OCI-LY7 (cell line): ENCODE measurements at regions not wholly inside any gene's neighbourhood (a gene's known extent, or its start where the extent isn't known, plus 50 kb on each side); places are given as distances from the start of the nearest gene placed in this dataset.

Experiments
- BruUV-seq: library from RNA; stranded (reverse); fragments of 400-500 nt; replicated peaks from 2 replicates; lab custom pipeline; 2021; lab: Mats Ljungman, UMichigan
- CTCF ChIA-PET: fragments of 300-600 bp; sonication (Branson Sonifier 250); formaldehyde crosslinking; loops from one replicate; lab custom pipeline; 2022; ENCODE audit warnings: antibody characterized with exemption; ENCODE audit not compliant: unreplicated experiment; lab: Charles Lee
- POLR2A ChIA-PET: fragments of 300-600 bp; sonication (Branson Sonifier 250); formaldehyde crosslinking; loops from one replicate; lab custom pipeline; 2022; ENCODE audit warnings: antibody characterized with exemption; lab: Charles Lee
- DNase-seq: peaks from one replicate; pipeline ENCODE4 v3.0.0-alpha.2; 2015; ENCODE audit warnings: low spot score
- H2AFZ ChIP-seq: fragments of 200-600 bp; sonication (generic), shearing (Covaris generic); 2 replicates; pipeline ENCODE4 v1.6.1; 2014; ENCODE audit warnings: mild to moderate bottlenecking, antibody characterized with exemption, low read length, moderate library complexity
- H3K27ac ChIP-seq: fragments of 200-600 bp; sonication (generic); 2 replicates; pipeline ENCODE4 v1.5.1; 2014; ENCODE audit warnings: mixed run types, low read depth, mild to moderate bottlenecking, moderate library complexity, low read length, inconsistent platforms; ENCODE audit not compliant: poor library complexity, severe bottlenecking
- H3K36me3 ChIP-seq: fragments of 200-600 bp; sonication (generic); 2 replicates; pipeline ENCODE4 v1.6.1; 2014; ENCODE audit warnings: mild to moderate bottlenecking, antibody characterized with exemption, low read length, moderate library complexity, mixed read lengths; ENCODE audit not compliant: insufficient read depth
- H3K4me1 ChIP-seq: fragments of 200-600 bp; sonication (generic); 2 replicates; pipeline ENCODE4 v1.5.1; 2014; ENCODE audit warnings: mild to moderate bottlenecking, low read length; ENCODE audit not compliant: insufficient read depth, poor library complexity, severe bottlenecking
- H3K4me2 ChIP-seq: fragments of 200-600 bp; sonication (generic); 2 replicates; pipeline ENCODE4 v1.6.1; 2014; ENCODE audit warnings: mild to moderate bottlenecking, low read length
- H3K4me3 ChIP-seq: fragments of 200-600 bp; sonication (generic); 2 replicates; pipeline ENCODE4 v1.5.1; 2014; ENCODE audit warnings: mild to moderate bottlenecking, low read depth, low read length; ENCODE audit not compliant: poor library complexity, severe bottlenecking
- H3K79me2 ChIP-seq: fragments of 200-600 bp; sonication (generic); 2 replicates; pipeline ENCODE4 v1.6.1; 2016; ENCODE audit warnings: low read depth, mild to moderate bottlenecking, low read length, moderate library complexity, mixed read lengths; ENCODE audit not compliant: insufficient read depth
- H3K9me2 ChIP-seq: fragments of 200-600 bp; sonication (generic); 2 replicates; pipeline ENCODE4 v1.6.1; 2016; ENCODE audit warnings: mild to moderate bottlenecking, low read length, mixed read lengths; ENCODE audit not compliant: insufficient read depth
- H3K9me3 ChIP-seq: fragments of 200-600 bp; sonication (generic); 2 replicates; pipeline ENCODE4 v1.6.1; 2014; ENCODE audit warnings: mild to moderate bottlenecking, mixed run types, low read length, mixed read lengths
- H4K20me1 ChIP-seq: fragments of 200-600 bp; sonication (generic); 2 replicates; pipeline ENCODE4 v1.6.1; 2014; ENCODE audit warnings: mild to moderate bottlenecking, antibody characterized with exemption, low read length, moderate library complexity, mixed read lengths; ENCODE audit not compliant: insufficient read depth
- CTCF ChIP-seq: fragments of 200-600 bp; sonication (generic); conservative IDR thresholded peaks from 2 replicates; pipeline ENCODE4 v1.5.1; 2014; ENCODE audit warnings: mild to moderate bottlenecking, antibody characterized with exemption, low read length, moderate library complexity, mixed read lengths
- EZH2phosphoT487 ChIP-seq: fragments of 200-600 bp; sonication (generic); IDR thresholded peaks from 2 replicates; pipeline ENCODE4 v1.6.1; 2018; ENCODE audit warnings: low read depth, borderline replicate concordance, mild to moderate bottlenecking, mixed run types, antibody characterized with exemption, low read length, moderate library complexity, mixed read lengths
- intact Hi-C: fragments of 100-400 bp; cut with micrococcal nuclease; formaldehyde crosslinking; loops from one replicate; pipeline ENCODE4 v1.10.0; 2022; ENCODE audit not compliant: unreplicated experiment

GRCh38 chr3:180391001-180391400, 211.0 kb upstream of the TTC14 start:
- TF ChIP-seq CTCF (no peak), EZH2phosphoT487 (no peak)
- Histone ChIP-seq H3K4me3 (no peak overlapping the region), H3K36me3 (no peaks in the 10 kb centered on the region), H3K4me1 (no peaks in the 10 kb centered on the region), H3K9me2 (no peaks in the 10 kb centered on the region), H3K27ac (no peak overlapping the region), H3K4me2 (no peak overlapping the region), H3K79me2 (no peaks in the 10 kb centered on the region), H4K20me1 (no peaks in the 10 kb centered on the region), H3K9me3 (no peaks in the 10 kb centered on the region), H2AFZ (no peak overlapping the region)
- no peak for DNase-seq
- no TSS peak for BruUV-seq
- CTCF ChIA-PET = no interaction called here
- intact Hi-C loops = no loop called here
- POLR2A ChIA-PET = no interaction called here

- no TSS peak for BruUV-seq
- Histone ChIP-seq H3K27ac (no peak overlapping the region), H3K9me3 (no peaks in the 10 kb centered on the region), H2AFZ (no peak overlapping the region), H3K9me2 (no peaks in the 10 kb centered on the region; the same call in 1 of the 2 replicates), H3K79me2 (no peaks in the 10 kb centered on the region), H3K4me2 (no peak overlapping the region), H3K4me3 (no peak overlapping the region), H4K20me1 (no peaks in the 10 kb centered on the region), H3K4me1 (no peaks in the 10 kb centered on the region), H3K36me3 (no peaks in the 10 kb centered on the region)
- no peak for TF ChIP-seq EZH2phosphoT487
- TF ChIP-seq CTCF = no peak
- CTCF ChIA-PET = no interaction called here
- POLR2A ChIA-PET = no interaction called here
- DNase-seq = no peak
- intact Hi-C loops = no loop called here
Observed at GRCh38 chr3:180401226-180401625, 200.7 kb upstream of the TTC14 start.

DNA sequence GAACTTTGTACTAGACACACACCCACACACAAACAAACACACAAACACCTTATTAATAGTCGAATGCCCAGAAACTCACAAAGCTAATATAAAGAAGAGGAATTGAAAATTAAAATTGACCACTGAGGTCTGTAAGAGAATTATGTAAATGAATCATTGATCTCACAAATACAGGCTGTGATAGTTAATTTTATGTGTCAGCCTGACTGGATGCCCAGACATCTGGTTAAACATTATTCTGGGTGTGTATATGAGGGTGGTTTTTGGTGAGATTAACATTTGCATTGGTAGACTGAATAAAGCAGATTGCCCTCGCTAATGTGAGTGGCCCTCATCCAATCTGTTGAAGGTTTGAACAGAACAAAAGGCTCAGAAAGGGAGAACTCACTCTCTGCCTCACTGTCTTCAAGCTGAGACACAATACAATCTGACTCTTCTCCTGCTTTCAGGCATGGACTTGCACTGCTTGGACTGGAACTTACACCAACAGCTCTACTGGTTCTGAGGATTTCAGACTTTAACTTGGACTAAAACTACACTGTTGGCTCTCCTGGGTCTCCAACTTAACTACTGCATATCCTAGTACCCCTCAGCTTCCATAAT, 199.4 kb upstream of the TTC14 start:
- Histone ChIP-seq H3K36me3 (no peaks in the 10 kb centered on the region), H3K79me2 (no peaks in the 10 kb centered on the region), H3K9me2 (no peaks in the 10 kb centered on the region; the same call in 1 of the 2 replicates), H3K9me3 (no peaks in the 10 kb centered on the region), H3K4me3 (no peak overlapping the region), H3K4me1 (no peaks in the 10 kb centered on the region), H4K20me1 (no peaks in the 10 kb centered on the region), H2AFZ (no peak overlapping the region), H3K27ac (no peak overlapping the region), H3K4me2 (no peak overlapping the region)
- no TSS peak for BruUV-seq
- no peak for DNase-seq
- no peak for TF ChIP-seq EZH2phosphoT487
- TF ChIP-seq CTCF = no peak
- ChIA-PET CTCF (no interaction called here), POLR2A (no interaction called here)
- intact Hi-C loops = no loop called here
